Mesendoderm (in vitro differentiated cells): ENCODE measurements at regions not wholly inside any gene's neighbourhood (a gene's known extent, or its start where the extent isn't known, plus 50 kb on each side); places are given as distances from the start of the nearest gene placed in this dataset.
A peak's percentile ranks its signal among the peaks of the same experiment; 100 is the strongest.

Source experiments
- DNase-seq: peaks from one replicate; pipeline ENCODE4 v3.0.0; 2013
- H2AK5ac ChIP-seq: 2 replicates; pipeline ENCODE4 v1.6.1; 2013; ENCODE audit warnings: low read length, inconsistent platforms
- H2BK120ac ChIP-seq: 2 replicates; pipeline ENCODE4 v1.6.1; 2013; ENCODE audit warnings: low read depth, mild to moderate bottlenecking, low read length, moderate library complexity, mixed read lengths
- H2BK15ac ChIP-seq: replicated peaks from 2 replicates; pipeline ENCODE4 v1.6.1; 2013; ENCODE audit warnings: low read depth, mild to moderate bottlenecking, moderate library complexity
- H2BK5ac ChIP-seq: 2 replicates; pipeline ENCODE4 v1.6.1; 2013; ENCODE audit warnings: low read length, inconsistent platforms
- H3K18ac ChIP-seq: 2 replicates; pipeline ENCODE4 v1.6.1; 2013; ENCODE audit warnings: mild to moderate bottlenecking, low read length, mixed read lengths
- H3K23ac ChIP-seq: one replicate; pipeline ENCODE4 v1.6.1; 2013; ENCODE audit warnings: low read length
- H3K27ac ChIP-seq: 2 replicates; pipeline ENCODE4 v1.5.1; 2013; ENCODE audit warnings: low read depth, mild to moderate bottlenecking, inconsistent platforms, low read length, moderate library complexity
- H3K27me3 ChIP-seq: 2 replicates; pipeline ENCODE4 v1.6.1; 2013; ENCODE audit warnings: low read length, control low read depth, mild to moderate bottlenecking, inconsistent platforms; ENCODE audit not compliant: insufficient read depth, poor library complexity
- H3K36me3 ChIP-seq: 2 replicates; pipeline ENCODE4 v1.6.1; 2013; ENCODE audit warnings: low read length, inconsistent platforms; ENCODE audit not compliant: control insufficient read depth, insufficient read depth
- H3K4ac ChIP-seq: one replicate; pipeline ENCODE4 v1.6.1; 2013; ENCODE audit warnings: low read depth, mild to moderate bottlenecking, low read length, moderate library complexity
- H3K4me1 ChIP-seq: 2 replicates; pipeline ENCODE4 v1.6.1; 2013; ENCODE audit warnings: low read depth, low read length, inconsistent platforms; ENCODE audit not compliant: control insufficient read depth
- H3K4me2 ChIP-seq: 2 replicates; pipeline ENCODE4 v1.6.1; 2013; ENCODE audit warnings: low read length
- H3K4me3 ChIP-seq: 2 replicates; pipeline ENCODE4 v1.5.1; 2013; ENCODE audit warnings: mild to moderate bottlenecking, low read length
- H3K56ac ChIP-seq: one replicate; pipeline ENCODE4 v1.6.1; 2013; ENCODE audit warnings: low read length
- H3K79me1 ChIP-seq: 2 replicates; pipeline ENCODE4 v1.6.1; 2013; ENCODE audit warnings: low read length, inconsistent platforms
- H3K79me2 ChIP-seq: 2 replicates; pipeline ENCODE4 v1.6.1; 2013; ENCODE audit warnings: mild to moderate bottlenecking, low read length; ENCODE audit not compliant: control insufficient read depth, insufficient read depth
- H3K9ac ChIP-seq: 2 replicates; pipeline ENCODE4 v1.6.1; 2013; ENCODE audit warnings: low read length, inconsistent platforms
- H4K5ac ChIP-seq: one replicate; pipeline ENCODE4 v1.6.1; 2013; ENCODE audit warnings: low read length
- H4K8ac ChIP-seq: one replicate; pipeline ENCODE4 v1.6.1; 2013; ENCODE audit warnings: low read depth, mild to moderate bottlenecking, control low read depth, low read length, moderate library complexity
- WGBS: extraction: QIAGEN DNeasy Blood & Tissue Kit; methylation state at CpG from one replicate; pipeline ENCODE4 v1.1.7; 2013; ENCODE audit warnings: low lambda C conversion rate, missing lambda C conversion rate; ENCODE audit not compliant: insufficient coverage; ENCODE audit errors: extremely low coverage; 5-methylcytosine and 5-hydroxymethylcytosine counted together

DNA sequence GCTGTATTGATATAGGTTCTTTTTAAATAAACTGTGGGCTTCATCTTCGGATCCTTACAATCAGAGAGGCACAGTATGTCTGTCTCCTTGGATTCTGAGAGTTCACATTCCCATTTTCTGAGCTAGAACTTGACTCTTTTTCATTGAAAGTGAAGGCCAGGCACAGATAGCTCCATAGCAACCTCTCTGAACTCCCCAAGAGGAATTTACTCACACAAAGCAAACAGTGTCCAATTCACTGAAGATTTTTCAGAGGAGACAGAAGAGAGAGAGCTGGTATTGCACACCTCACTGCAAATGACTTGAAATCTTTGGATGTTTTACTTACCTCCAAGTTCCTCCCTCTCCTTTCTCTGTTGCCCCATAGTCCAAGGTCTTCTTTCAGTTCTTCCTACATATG lies 130.9 kb upstream of the CASK start:
- H3K18ac ChIP-seq, result no peak overlapping the region
- H3K27me3 ChIP-seq, result no peaks in the 10 kb centered on the region
- no peak overlapping the region for H3K23ac ChIP-seq
- no peak overlapping the region for H3K4me3 ChIP-seq
- H3K4ac ChIP-seq, result no peak overlapping the region
- H3K79me1 ChIP-seq, result no peaks in the 10 kb centered on the region
- no peaks in the 10 kb centered on the region for H3K36me3 ChIP-seq
- H3K4me1 ChIP-seq, result no peaks in the 10 kb centered on the region
- no peak for DNase-seq
- H3K27ac ChIP-seq, result no peak overlapping the region
- no peak overlapping the region for H2BK120ac ChIP-seq
- H3K56ac ChIP-seq, result no peak overlapping the region
- no peak overlapping the region for H3K4me2 ChIP-seq
- H4K5ac ChIP-seq, result no peak overlapping the region
- H2BK5ac ChIP-seq, result no peak overlapping the region
- H2AK5ac ChIP-seq, result no peak overlapping the region
- no peaks in the 10 kb centered on the region for H3K79me2 ChIP-seq
- no peak overlapping the region for H3K9ac ChIP-seq
- no peak overlapping the region for H2BK15ac ChIP-seq
- WGBS, result no CpG with 5 or more reads among the region's 1 CpG
- no peak overlapping the region for H4K8ac ChIP-seq

DNA sequence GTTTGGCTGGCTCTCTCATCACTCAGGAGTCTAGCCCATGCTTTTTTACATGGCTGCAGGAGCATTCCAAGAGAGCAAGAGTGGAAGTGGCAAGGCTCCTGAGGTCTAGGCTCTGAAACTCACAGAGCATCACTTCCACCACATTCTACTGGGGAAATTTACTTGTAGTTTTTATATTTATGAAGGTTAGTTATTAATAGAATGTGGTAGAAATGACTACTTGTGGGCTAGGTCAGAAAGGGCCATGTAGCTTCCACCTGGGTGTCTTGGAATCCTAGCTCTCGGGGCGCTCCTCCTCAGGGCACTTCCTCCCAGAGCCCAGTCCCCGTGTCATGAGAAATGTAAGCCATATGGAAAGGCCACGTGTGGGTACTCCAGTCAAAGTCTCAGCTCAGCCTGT lies 127.0 kb upstream of the CASK start:
- no peak overlapping the region for H4K8ac ChIP-seq
- no peak overlapping the region for H3K56ac ChIP-seq
- H3K27me3 ChIP-seq, result no peaks in the 10 kb centered on the region
- no peak overlapping the region for H2BK15ac ChIP-seq
- no peak overlapping the region for H3K4ac ChIP-seq
- H3K79me1 ChIP-seq, result no peaks in the 10 kb centered on the region
- no peak overlapping the region for H2BK120ac ChIP-seq
- H2AK5ac ChIP-seq, result no peak overlapping the region
- H3K4me2 ChIP-seq, result no peak overlapping the region
- H3K9ac ChIP-seq, result no peak overlapping the region
- DNase-seq, result no peak
- H3K4me3 ChIP-seq, result no peak overlapping the region
- no peaks in the 10 kb centered on the region for H3K79me2 ChIP-seq
- H3K27ac ChIP-seq, result no peak overlapping the region
- no peak overlapping the region for H2BK5ac ChIP-seq
- H3K18ac ChIP-seq, result no peak overlapping the region
- WGBS, result no CpG with 5 or more reads among the region's 4 CpGs
- H3K4me1 ChIP-seq, result no peaks in the 10 kb centered on the region
- no peak overlapping the region for H3K23ac ChIP-seq
- H3K36me3 ChIP-seq, result no peaks in the 10 kb centered on the region
- no peak overlapping the region for H4K5ac ChIP-seq

DNA sequence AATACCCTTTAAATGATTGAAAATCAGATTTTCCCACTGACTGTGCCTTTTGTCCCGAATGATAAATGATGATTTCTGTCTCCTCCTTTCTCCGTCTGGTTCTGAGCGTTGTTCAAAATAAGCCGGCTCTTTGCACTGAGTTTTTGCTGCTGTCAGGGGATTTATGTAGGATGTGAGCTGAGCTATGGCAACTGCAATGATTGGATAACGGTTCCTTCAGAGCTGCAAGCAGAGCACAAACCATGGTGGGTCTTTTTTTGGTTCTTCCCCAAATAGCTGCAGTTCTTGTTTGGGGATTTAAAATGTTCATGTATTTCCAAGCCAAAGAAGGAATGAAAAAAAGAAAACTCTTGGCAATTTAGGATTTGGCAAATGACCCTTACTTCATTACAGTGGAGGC lies 124.5 kb upstream of the CASK start:
- Histone ChIP-seq H4K8ac (no peak overlapping the region), H3K18ac (no peak overlapping the region), H3K27me3 (no peaks in the 10 kb centered on the region), H3K4me1 (no peaks in the 10 kb centered on the region), H3K79me2 (no peaks in the 10 kb centered on the region), H3K4ac (no peak overlapping the region), H4K5ac (no peak overlapping the region), H3K9ac (no peak overlapping the region), H3K4me2 (no peak overlapping the region), H2BK5ac (no peak overlapping the region), H3K56ac (no peak overlapping the region), H2BK120ac (no peak overlapping the region), H3K36me3 (no peaks in the 10 kb centered on the region), H3K79me1 (no peaks in the 10 kb centered on the region), H3K23ac (no peak overlapping the region), H2AK5ac (no peak overlapping the region), H2BK15ac (no peak overlapping the region), H3K4me3 (no peak overlapping the region), H3K27ac (no peak overlapping the region)
- no CpG with 5 or more reads among the region's 5 CpGs for WGBS
- DNase-seq, result no peak

- DNase-seq, result peak; percentile 39
- H3K9ac ChIP-seq, result no peak overlapping the region
- H3K23ac ChIP-seq, result no peak overlapping the region
- H2BK120ac ChIP-seq, result no peak overlapping the region
- H3K27ac ChIP-seq, result no peak overlapping the region
- no peak overlapping the region for H3K18ac ChIP-seq
- no peak overlapping the region for H2BK15ac ChIP-seq
- no peaks in the 10 kb centered on the region for H3K79me1 ChIP-seq
- no peaks in the 10 kb centered on the region for H3K27me3 ChIP-seq
- no peaks in the 10 kb centered on the region for H3K4me1 ChIP-seq
- no peak overlapping the region for H3K56ac ChIP-seq
- no peaks in the 10 kb centered on the region for H3K36me3 ChIP-seq
- WGBS, result no CpG with 5 or more reads among the region's 2 CpGs
- H2BK5ac ChIP-seq, result no peak overlapping the region
- H3K4ac ChIP-seq, result no peak overlapping the region
- no peak overlapping the region for H2AK5ac ChIP-seq
- no peak overlapping the region for H3K4me3 ChIP-seq
- no peak overlapping the region for H4K5ac ChIP-seq
- H4K8ac ChIP-seq, result no peak overlapping the region
- no peak overlapping the region for H3K4me2 ChIP-seq
- no peaks in the 10 kb centered on the region for H3K79me2 ChIP-seq
Measured at GRCh38 chrX:42028109-42028508, 104.8 kb upstream of the CASK start.

- Histone ChIP-seq H2BK15ac (no peak overlapping the region), H2BK120ac (no peak overlapping the region), H3K4me1 (no peaks in the 10 kb centered on the region), H3K79me2 (no peaks in the 10 kb centered on the region), H3K36me3 (no peaks in the 10 kb centered on the region), H2BK5ac (no peak overlapping the region), H3K27me3 (no peaks in the 10 kb centered on the region), H4K5ac (no peak overlapping the region), H3K23ac (no peak overlapping the region), H2AK5ac (no peak overlapping the region), H3K9ac (no peak overlapping the region), H3K79me1 (no peaks in the 10 kb centered on the region), H3K4me2 (no peak overlapping the region), H3K56ac (no peak overlapping the region), H4K8ac (no peak overlapping the region), H3K4me3 (no peak overlapping the region), H3K4ac (no peak overlapping the region), H3K27ac (no peak overlapping the region), H3K18ac (no peak overlapping the region)
- no peak for DNase-seq
- WGBS, result no CpG with 5 or more reads among the region's 3 CpGs
Measured at GRCh38 chrX:42027367-42028000, 104.1 kb upstream of the CASK start.

GRCh38 chrX:42025861-42026260 lies 102.5 kb upstream of the CASK start:
- no peak for DNase-seq

More at GRCh38 chrX:42025861-42026260, 102.5 kb upstream of the CASK start:
- H3K4ac ChIP-seq, result no peak overlapping the region
- H3K27ac ChIP-seq, result no peak overlapping the region
- no peak overlapping the region for H3K23ac ChIP-seq
- no peak overlapping the region for H2BK15ac ChIP-seq
- H3K79me2 ChIP-seq, result no peaks in the 10 kb centered on the region
- H2BK120ac ChIP-seq, result no peak overlapping the region
- no peak overlapping the region for H3K56ac ChIP-seq
- H3K36me3 ChIP-seq, result no peaks in the 10 kb centered on the region
- no peak overlapping the region for H3K4me2 ChIP-seq
- no peak overlapping the region for H4K8ac ChIP-seq
- H4K5ac ChIP-seq, result no peak overlapping the region
- H3K79me1 ChIP-seq, result no peaks in the 10 kb centered on the region
- H3K4me1 ChIP-seq, result no peaks in the 10 kb centered on the region
- H2AK5ac ChIP-seq, result no peak overlapping the region
- H3K9ac ChIP-seq, result no peak overlapping the region
- H3K4me3 ChIP-seq, result no peak overlapping the region
- no CpG with 5 or more reads among the region's 2 CpGs for WGBS
- no peak overlapping the region for H2BK5ac ChIP-seq
- H3K18ac ChIP-seq, result no peak overlapping the region
- no peaks in the 10 kb centered on the region for H3K27me3 ChIP-seq
